ENCODE measurements at regions not wholly inside any gene's neighbourhood (a gene's known extent, or its start where the extent isn't known, plus 50 kb on each side); places are given as distances from the start of the nearest gene placed in this dataset.
"Not testable (repeated sequence)": the region's sequence is repeated elsewhere in the genome, so short reads cannot be mapped to it uniquely, and the experiment has no call there.

DNA sequence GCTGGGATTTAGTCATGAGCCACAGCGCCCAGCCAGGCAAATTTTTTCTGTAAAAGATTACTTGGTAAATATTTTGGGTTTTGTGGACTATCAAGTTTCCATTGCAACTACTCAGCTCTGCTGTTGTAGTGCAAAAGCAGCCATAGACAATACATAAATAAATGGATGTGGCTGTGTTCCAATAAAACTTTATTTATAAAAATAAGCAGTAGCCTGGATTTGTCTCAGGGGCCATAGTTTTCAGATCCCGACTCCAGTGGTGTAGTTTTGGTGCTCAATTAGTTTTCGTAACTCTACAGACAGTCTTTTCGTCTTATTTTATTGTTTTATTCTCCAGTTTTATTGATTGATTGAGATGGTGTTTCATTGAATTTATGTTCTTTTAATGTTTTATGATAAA is 80.1 kb upstream of the IVNS1ABP start:
- Histone ChIP-seq H3K4me3 (ENCODE audit: low read length) (no peak overlapping the region), H2AFZ (ENCODE audit: low read depth, low read length) (no peak overlapping the region), H3K9me3 (ENCODE audit: low read length) (no peaks in the 10 kb centered on the region), H3K4me1 (ENCODE audit: insufficient read depth, low read length) (peaks cover 4% of the 10 kb centered on the region), H3K27me3 (ENCODE audit: insufficient read depth, low read length) (no peaks in the 10 kb centered on the region), H3K36me3 (ENCODE audit: insufficient read depth, low read length) (no peaks in the 10 kb centered on the region)

DNA sequence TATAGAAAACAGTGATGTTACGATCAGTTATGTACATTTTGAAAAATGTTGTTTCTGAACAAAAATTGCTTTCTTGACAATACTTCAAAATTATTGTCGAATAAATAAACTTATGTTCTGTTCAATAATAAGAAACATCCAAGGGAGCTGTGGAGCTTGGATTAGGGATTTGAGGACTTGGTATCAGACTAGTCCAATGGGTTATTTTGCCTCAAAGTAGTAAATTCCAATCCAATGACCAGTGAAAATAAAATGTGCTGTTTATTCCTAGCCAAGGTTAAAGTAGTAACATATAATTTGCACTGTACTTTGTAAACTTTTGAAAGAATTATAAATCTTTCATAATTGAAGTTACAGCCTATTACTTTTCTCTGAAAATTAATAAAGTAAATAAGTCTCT is 79.1 kb upstream of the IVNS1ABP start:
- no peaks in the 10 kb centered on the region for H3K27me3 ChIP-seq (ENCODE audit: insufficient read depth, low read length)
- no peaks in the 10 kb centered on the region for H3K36me3 ChIP-seq (ENCODE audit: insufficient read depth, low read length)
- peaks cover 3% of the 10 kb centered on the region for H3K4me1 ChIP-seq (ENCODE audit: insufficient read depth, low read length)
- no peak overlapping the region for H3K4me3 ChIP-seq (ENCODE audit: low read length)
- no peak overlapping the region for H2AFZ ChIP-seq (ENCODE audit: low read depth, low read length)
- no peaks in the 10 kb centered on the region for H3K9me3 ChIP-seq (ENCODE audit: low read length)

DNA sequence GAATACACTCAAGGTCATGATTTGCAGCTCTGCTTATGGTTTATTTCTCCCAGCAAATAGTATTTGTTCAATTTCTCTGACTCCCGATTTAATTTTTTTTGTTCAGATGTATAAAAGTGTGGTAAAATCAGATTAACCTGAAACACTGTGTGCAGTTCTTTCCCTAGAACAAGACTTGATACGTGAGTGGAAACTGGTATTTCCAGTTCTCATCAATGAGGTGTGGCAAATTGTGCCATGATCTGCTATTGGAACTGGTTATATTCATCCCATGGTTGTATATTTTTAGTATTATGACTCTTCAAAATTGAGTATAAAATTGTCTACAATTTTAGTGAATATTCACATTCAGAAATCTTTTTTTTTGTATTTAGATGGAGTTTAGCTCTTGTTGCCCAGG is 76.8 kb upstream of the IVNS1ABP start:
- H3K27me3 ChIP-seq (ENCODE audit: insufficient read depth, low read length), result no peaks in the 10 kb centered on the region
- no peaks in the 10 kb centered on the region for H3K4me1 ChIP-seq (ENCODE audit: insufficient read depth, low read length)
- no peaks in the 10 kb centered on the region for H3K9me3 ChIP-seq (ENCODE audit: low read length)
- H3K4me3 ChIP-seq (ENCODE audit: low read length), result no peak overlapping the region
- H3K36me3 ChIP-seq (ENCODE audit: insufficient read depth, low read length), result no peaks in the 10 kb centered on the region
- H2AFZ ChIP-seq (ENCODE audit: low read depth, low read length), result no peak overlapping the region

DNA sequence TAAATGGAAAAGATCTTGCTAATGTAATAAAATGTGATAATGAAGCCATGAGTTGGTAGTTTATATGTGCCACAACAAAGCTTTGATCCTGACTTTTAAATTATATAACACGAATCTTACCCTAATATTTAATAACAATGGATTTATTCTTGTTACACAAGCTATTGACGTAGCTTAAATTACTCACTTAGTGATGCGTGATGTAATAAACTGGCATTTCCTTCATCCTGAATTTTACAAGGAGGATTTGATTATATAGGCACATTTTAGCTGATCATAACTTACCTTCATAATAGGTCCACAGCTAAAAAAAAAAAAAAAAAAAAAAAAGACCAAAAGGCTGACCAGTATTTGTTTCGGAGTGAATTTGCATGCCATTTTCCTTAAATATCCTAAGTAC is 76.2 kb upstream of the IVNS1ABP start:
- Histone ChIP-seq H3K36me3 (ENCODE audit: insufficient read depth, low read length) (no peaks in the 10 kb centered on the region), H3K27me3 (ENCODE audit: insufficient read depth, low read length) (no peaks in the 10 kb centered on the region), H3K4me1 (ENCODE audit: insufficient read depth, low read length) (no peaks in the 10 kb centered on the region), H2AFZ (ENCODE audit: low read depth, low read length) (no peak overlapping the region), H3K9me3 (ENCODE audit: low read length) (no peaks in the 10 kb centered on the region), H3K4me3 (ENCODE audit: low read length) (no peak overlapping the region)

DNA sequence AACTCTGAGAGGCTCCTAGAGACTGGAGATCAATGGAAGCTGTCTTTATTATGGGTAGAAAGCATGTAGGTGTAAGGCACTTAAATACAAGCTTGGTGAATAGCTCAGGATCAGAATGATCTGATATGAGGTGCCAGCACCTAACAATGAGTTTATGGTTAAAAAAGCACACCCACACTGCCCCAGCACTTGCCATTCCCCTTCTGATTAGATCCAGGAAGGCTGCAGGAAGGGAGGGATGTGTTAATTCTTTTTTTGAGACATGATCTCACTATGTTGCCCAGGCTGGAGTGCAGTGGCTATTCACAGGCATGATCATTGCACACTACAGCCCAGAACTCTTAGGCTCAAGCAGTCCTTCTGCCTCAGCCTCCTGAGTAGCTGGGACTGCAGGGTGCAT is 71.8 kb upstream of the IVNS1ABP start:
- no peak overlapping the region for H2AFZ ChIP-seq (ENCODE audit: low read depth, low read length)
- H3K36me3 ChIP-seq (ENCODE audit: insufficient read depth, low read length), result no peaks in the 10 kb centered on the region
- no peaks in the 10 kb centered on the region for H3K27me3 ChIP-seq (ENCODE audit: insufficient read depth, low read length)
- no peak overlapping the region for H3K4me3 ChIP-seq (ENCODE audit: low read length)
- H3K9me3 ChIP-seq (ENCODE audit: low read length), result no peaks in the 10 kb centered on the region
- no peaks in the 10 kb centered on the region for H3K4me1 ChIP-seq (ENCODE audit: insufficient read depth, low read length)

DNA sequence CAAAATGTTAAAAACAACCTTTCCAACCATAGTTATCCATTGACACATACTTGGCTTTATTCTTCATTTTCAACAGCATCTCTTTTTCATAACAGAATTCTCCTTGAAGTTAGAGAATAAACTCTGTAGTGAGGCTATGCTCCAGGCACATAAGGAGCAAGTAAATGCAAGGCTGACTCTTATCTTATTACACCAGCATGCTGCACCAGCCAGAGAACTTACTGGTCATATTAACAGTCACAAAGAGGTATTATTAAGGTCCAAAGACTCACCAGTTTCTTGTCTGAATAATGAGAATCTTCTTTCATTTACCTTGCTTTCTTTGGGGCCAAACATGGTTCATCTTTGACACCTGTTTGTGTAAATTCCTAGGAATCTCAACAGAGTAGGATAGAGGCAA is 71.3 kb upstream of the IVNS1ABP start:
- Histone ChIP-seq H3K4me1 (ENCODE audit: insufficient read depth, low read length) (no peaks in the 10 kb centered on the region), H3K27me3 (ENCODE audit: insufficient read depth, low read length) (no peaks in the 10 kb centered on the region), H3K9me3 (ENCODE audit: low read length) (no peaks in the 10 kb centered on the region), H3K4me3 (ENCODE audit: low read length) (no peak overlapping the region), H2AFZ (ENCODE audit: low read depth, low read length) (no peak overlapping the region), H3K36me3 (ENCODE audit: insufficient read depth, low read length) (no peaks in the 10 kb centered on the region)

DNA sequence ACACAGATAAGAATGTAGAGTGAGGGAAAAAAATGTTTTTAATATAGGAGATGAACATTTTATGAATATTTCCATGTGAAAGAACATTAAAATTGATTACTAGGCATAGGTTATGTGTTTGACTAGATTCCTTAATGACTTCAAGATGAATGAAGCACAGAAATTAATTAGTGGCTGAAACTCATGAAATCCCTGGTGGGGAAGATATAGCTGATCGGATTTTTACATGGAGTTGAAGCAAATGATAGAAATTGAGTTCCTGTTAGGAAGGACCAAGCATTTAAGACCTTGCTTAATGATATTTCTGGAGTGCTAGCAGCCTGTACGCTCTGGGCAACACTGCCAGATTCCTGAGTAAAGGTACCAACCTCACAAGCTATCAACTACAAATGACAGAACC is 68.9 kb upstream of the IVNS1ABP start:
- Histone ChIP-seq H3K4me3 (ENCODE audit: low read length) (no peak overlapping the region), H2AFZ (ENCODE audit: low read depth, low read length) (no peak overlapping the region), H3K9me3 (ENCODE audit: low read length) (no peaks in the 10 kb centered on the region), H3K27me3 (ENCODE audit: insufficient read depth, low read length) (no peaks in the 10 kb centered on the region), H3K36me3 (ENCODE audit: insufficient read depth, low read length) (no peaks in the 10 kb centered on the region), H3K4me1 (ENCODE audit: insufficient read depth, low read length) (no peaks in the 10 kb centered on the region)

DNA sequence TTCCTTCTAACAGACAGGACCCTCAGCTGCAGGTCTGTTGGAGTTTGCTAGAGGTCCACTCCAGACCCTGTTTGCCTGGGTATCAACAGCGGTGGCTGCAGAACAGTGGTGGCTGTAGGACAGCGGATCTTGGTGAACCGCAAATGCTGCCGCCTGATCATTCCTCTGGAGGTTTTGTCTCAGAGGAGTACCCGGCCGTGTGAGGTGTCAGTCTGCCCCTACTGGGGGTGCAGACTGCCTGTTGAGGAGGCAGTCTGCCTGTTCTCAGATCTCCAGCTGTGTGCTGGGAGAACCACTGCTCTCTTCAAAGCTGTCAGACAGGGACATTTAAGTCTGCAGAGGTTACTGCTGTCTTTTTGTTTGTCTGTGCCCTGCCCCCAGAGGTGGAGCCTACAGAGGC is 66.8 kb upstream of the IVNS1ABP start:
- not testable (repeated sequence) for H3K4me3 ChIP-seq (ENCODE audit: low read length); H3K4me1 ChIP-seq (ENCODE audit: insufficient read depth, low read length); H3K36me3 ChIP-seq (ENCODE audit: insufficient read depth, low read length); H2AFZ ChIP-seq (ENCODE audit: low read depth, low read length); H3K9me3 ChIP-seq (ENCODE audit: low read length); H3K27me3 ChIP-seq (ENCODE audit: insufficient read depth, low read length)

DNA sequence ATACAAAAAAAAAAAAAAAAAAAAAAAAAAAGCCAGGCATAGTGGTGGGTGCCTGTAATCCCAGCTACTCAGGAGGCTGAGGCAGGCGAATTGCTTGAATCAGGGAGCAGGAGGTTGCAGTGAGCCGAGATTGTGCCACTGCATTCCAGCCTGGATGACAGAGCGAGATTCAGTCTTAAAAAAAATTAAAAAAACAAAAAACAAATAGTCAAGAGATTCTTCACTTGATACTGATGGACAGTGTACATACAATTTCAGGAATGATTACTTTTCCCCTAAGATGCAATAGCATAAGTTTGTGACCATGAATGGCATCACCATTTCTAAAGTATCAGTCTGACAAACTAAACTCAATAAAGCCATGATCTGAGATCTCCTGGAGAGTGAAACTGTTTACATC is 60.8 kb upstream of the IVNS1ABP start:
- Histone ChIP-seq H2AFZ (ENCODE audit: low read depth, low read length) (no peak overlapping the region), H3K4me1 (ENCODE audit: insufficient read depth, low read length) (no peaks in the 10 kb centered on the region), H3K9me3 (ENCODE audit: low read length) (no peaks in the 10 kb centered on the region), H3K36me3 (ENCODE audit: insufficient read depth, low read length) (no peaks in the 10 kb centered on the region), H3K27me3 (ENCODE audit: insufficient read depth, low read length) (no peaks in the 10 kb centered on the region), H3K4me3 (ENCODE audit: low read length) (no peak overlapping the region)

DNA sequence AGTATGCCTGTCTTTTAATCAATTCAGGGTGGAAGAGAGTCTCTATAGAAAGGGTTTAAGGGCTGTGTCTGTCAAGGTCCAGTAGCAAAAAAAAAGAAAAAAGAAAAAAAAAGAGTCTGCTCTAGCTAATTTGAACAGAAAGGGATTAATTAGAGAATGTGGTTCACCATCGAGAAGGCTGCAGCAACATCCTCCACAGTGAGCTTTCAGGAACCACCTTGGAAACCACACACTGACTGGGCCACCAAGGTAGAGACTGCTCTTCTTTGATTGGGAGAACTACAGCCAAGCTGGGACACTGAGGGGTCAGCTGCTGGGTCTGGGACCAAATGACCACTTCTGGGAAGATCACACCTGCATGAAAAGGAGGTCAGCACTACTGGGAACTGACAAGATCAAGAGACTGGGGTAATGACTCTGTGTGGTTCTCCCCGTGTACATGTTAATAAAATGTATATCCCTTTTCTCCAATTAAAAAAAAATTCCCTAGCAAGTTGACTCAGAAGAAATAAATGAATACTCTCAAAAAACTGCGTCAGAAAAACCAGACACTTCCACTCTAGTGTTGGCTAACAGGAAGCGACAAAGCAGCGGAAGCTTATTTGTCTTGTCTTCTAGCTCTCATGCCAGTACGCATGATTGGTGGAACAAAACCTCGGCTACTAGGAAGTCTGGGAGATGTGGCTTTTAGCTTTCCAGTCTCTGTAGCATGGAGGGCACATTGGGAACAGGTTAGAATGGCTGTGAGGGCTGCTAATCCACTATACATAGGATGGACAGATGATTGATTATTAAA is 60.0 kb upstream of the IVNS1ABP start:
- Histone ChIP-seq H3K36me3 (ENCODE audit: insufficient read depth, low read length) (no peaks in the 10 kb centered on the region), H3K9me3 (ENCODE audit: low read length) (no peaks in the 10 kb centered on the region), H3K4me3 (ENCODE audit: low read length) (no peak overlapping the region), H3K27me3 (ENCODE audit: insufficient read depth, low read length) (no peaks in the 10 kb centered on the region), H2AFZ (ENCODE audit: low read depth, low read length) (no peak overlapping the region), H3K4me1 (ENCODE audit: insufficient read depth, low read length) (no peaks in the 10 kb centered on the region)

DNA sequence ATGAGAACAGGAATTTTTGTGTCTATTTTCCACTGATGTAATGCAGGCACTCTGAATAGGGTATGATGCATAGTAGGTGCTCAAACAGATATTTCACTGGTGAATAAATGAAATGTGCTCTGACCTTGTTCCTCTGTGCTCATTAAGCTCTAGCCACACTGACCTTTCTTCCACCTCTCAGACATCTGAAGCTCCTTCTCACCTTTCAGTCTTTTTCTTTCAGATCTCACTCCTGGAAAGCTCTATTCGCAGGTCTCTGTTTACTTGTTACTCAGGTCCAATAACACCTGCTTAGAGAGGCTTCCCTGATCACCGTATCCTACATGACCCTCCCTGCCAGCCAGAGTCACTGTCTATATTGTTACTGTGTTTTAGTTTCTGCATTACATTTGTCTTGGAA is 59.2 kb upstream of the IVNS1ABP start:
- H3K36me3 ChIP-seq (ENCODE audit: insufficient read depth, low read length), result no peaks in the 10 kb centered on the region
- no peaks in the 10 kb centered on the region for H3K4me1 ChIP-seq (ENCODE audit: insufficient read depth, low read length)
- H3K4me3 ChIP-seq (ENCODE audit: low read length), result no peak overlapping the region
- no peaks in the 10 kb centered on the region for H3K9me3 ChIP-seq (ENCODE audit: low read length)
- no peak overlapping the region for H2AFZ ChIP-seq (ENCODE audit: low read depth, low read length)
- H3K27me3 ChIP-seq (ENCODE audit: insufficient read depth, low read length), result no peaks in the 10 kb centered on the region

DNA sequence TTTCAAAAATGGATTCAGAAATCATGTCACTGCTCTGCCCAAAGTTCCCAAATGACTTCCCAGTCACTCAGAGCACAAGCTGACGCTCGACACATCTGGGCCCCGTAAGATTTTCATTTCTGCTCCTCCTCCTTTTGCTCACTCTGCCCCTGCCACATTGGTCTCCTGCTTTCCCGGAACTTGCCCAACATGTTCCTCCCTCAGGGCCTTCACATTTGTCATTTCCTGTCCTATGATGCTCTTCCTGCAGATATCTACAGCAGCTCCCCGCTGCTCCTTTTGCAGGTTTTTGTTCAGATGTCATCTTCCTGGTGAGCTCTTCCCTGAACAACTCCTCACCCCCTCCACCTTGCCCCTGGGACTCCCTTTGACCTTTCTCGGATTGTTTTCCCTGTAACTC is 58.5 kb upstream of the IVNS1ABP start:
- H3K4me3 ChIP-seq (ENCODE audit: low read length), result no peak overlapping the region
- H3K4me1 ChIP-seq (ENCODE audit: insufficient read depth, low read length), result no peaks in the 10 kb centered on the region
- no peaks in the 10 kb centered on the region for H3K27me3 ChIP-seq (ENCODE audit: insufficient read depth, low read length)
- H2AFZ ChIP-seq (ENCODE audit: low read depth, low read length), result no peak overlapping the region
- H3K9me3 ChIP-seq (ENCODE audit: low read length), result no peaks in the 10 kb centered on the region
- H3K36me3 ChIP-seq (ENCODE audit: insufficient read depth, low read length), result no peaks in the 10 kb centered on the region

DNA sequence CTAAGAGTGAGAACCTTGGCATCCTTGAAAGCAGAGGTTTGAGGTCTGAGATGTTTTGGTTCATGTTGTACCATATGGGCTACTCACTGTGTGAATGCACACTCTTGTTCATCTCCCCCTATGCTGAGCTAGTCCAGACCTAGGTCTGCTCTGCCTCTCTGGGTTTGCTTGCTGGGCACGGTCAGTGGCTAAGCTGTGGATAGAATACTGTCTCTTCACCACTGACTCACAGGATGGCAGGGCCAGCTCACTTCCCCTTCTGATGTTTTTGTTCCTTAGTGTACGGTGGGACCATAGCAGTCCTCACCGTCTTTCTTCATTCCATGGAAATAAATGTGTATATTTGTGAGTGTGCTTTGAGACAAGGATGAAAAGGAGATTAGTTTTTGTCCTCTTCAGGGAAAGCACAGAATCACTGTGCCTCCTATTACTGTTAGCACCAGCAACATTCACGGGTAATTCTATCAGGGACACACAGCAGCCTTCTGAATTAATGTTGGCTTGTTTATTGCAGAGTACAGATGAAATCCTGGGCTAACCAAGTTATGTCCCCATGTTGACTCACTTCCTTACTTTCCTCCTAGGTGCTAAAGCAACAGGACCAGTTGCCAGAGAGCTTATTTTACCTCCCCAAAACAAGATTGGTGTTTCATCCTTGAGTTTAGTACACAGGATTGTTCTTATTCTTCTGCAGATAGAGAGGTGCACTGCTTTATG is 56.9 kb upstream of the IVNS1ABP start:
- Histone ChIP-seq H3K36me3 (ENCODE audit: insufficient read depth, low read length) (no peaks in the 10 kb centered on the region), H2AFZ (ENCODE audit: low read depth, low read length) (no peak overlapping the region), H3K9me3 (ENCODE audit: low read length) (no peaks in the 10 kb centered on the region), H3K27me3 (ENCODE audit: insufficient read depth, low read length) (no peaks in the 10 kb centered on the region), H3K4me3 (ENCODE audit: low read length) (no peak overlapping the region), H3K4me1 (ENCODE audit: insufficient read depth, low read length) (no peaks in the 10 kb centered on the region)

DNA sequence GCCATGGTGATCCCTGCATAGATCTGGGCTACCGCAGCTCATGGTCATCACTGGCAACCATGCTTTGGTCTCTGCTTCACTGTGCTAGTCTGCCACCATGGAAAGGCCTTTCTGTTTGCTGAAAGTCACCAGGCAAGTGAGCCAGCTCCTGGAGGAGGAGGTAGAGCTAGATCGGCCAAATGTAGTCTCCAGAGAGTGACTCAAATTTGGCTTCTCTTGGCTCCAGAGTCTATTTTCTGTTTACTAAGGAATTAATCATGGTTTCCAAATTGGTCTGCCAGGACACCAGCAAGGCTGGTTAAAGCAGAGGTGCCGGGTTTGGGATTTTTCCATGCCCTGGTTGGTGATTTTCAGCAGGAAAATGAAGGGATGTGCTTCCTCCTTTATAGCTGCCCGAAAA is 52.7 kb upstream of the IVNS1ABP start:
- Histone ChIP-seq H2AFZ (ENCODE audit: low read depth, low read length) (no peak overlapping the region), H3K36me3 (ENCODE audit: insufficient read depth, low read length) (no peaks in the 10 kb centered on the region), H3K4me3 (ENCODE audit: low read length) (no peak overlapping the region), H3K4me1 (ENCODE audit: insufficient read depth, low read length) (peaks cover 4% of the 10 kb centered on the region), H3K27me3 (ENCODE audit: insufficient read depth, low read length) (no peaks in the 10 kb centered on the region), H3K9me3 (ENCODE audit: low read length) (no peaks in the 10 kb centered on the region)

Measured in neuron (in vitro differentiated cells).